ENCODE measurements at regions not wholly inside any gene's neighbourhood (a gene's known extent, or its start where the extent isn't known, plus 50 kb on each side); places are given as distances from the start of the nearest gene placed in this dataset.

GRCh38 chr18:11392980-11393885, 216.2 kb upstream of the SLC35G4 start (continued):
- TF ChIP-seq ZHX1 (conservative IDR thresholded peaks at IDR 0.05; ENCODE audit: low read length) (no peak), CUX1 (CRISPR knock-in tag; IDR thresholded peaks at IDR 0.05) (no peak), ZNF174 (CRISPR knock-in tag; IDR thresholded peaks at IDR 0.05) (no peak), ZBTB7A (IDR thresholded peaks at IDR 0.05; ENCODE audit: borderline replicate concordance, control insufficient read depth, low read depth, low read length) (no peak)
- TF ChIP-seq, protein P1, sequence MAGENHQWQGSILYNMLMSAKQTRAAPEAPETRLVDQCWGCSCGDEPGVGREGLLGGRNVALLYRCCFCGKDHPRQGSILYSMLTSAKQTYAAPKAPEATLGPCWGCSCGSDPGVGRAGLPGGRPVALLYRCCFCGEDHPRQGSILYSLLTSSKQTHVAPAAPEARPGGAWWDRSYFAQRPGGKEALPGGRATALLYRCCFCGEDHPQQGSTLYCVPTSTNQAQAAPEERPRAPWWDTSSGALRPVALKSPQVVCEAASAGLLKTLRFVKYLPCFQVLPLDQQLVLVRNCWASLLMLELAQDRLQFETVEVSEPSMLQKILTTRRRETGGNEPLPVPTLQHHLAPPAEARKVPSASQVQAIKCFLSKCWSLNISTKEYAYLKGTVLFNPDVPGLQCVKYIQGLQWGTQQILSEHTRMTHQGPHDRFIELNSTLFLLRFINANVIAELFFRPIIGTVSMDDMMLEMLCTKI (IDR thresholded peaks at IDR 0.05; ENCODE audit: partially characterized antibody), result no peak

All from K562 (cell line).